Esophagus muscularis mucosa (tissue), 4 donors: ENCODE measurements at regions not wholly inside any gene's neighbourhood (a gene's known extent, or its start where the extent isn't known, plus 50 kb on each side); places are given as distances from the start of the nearest gene placed in this dataset.

Experiments used
- DNase-seq: peaks from one replicate; pipeline ENCODE4 v3.0.0-alpha.2; 2017; ENCODE audit errors: extremely low spot score
- H3K27ac ChIP-seq, 4 donors: fragments of 200-600 bp; sonication (generic); replicated peaks in 1 of 4; 1 replicate in 3 of 4; 2 replicates in 1 of 4; pipeline ENCODE4 v1.5.1; 2016 to 2019; ENCODE audit warnings: mild to moderate bottlenecking in 1 of 4
- H3K27me3 ChIP-seq, 4 donors: fragments of 200-600 bp; sonication (generic); one replicate each; pipeline versions ENCODE4 v1.5.1 to v1.6.0; 2016 to 2019
- H3K36me3 ChIP-seq, 4 donors: fragments of 200-600 bp; sonication (generic); one replicate each; pipeline ENCODE4 v1.5.1; 2016 to 2019
- H3K4me1 ChIP-seq, 4 donors: fragments of 200-600 bp; sonication (generic); one replicate each; pipeline ENCODE4 v1.5.1; 2016 to 2019
- H3K4me3 ChIP-seq, 4 donors: fragments of 200-600 bp; sonication (generic); 1 replicate in 2 of 4; 2 replicates in 2 of 4; pipeline ENCODE4 v1.5.1; 2016 to 2019; ENCODE audit warnings: mild to moderate bottlenecking in 4 of 4, moderate library complexity in 1 of 4
- H3K9me3 ChIP-seq, 4 donors: fragments of 200-600 bp; sonication (generic); 1 replicate in 3 of 4; 2 replicates in 1 of 4; pipeline ENCODE4 v1.5.1; 2016 to 2019
- EP300 ChIP-seq: sonication (generic); formaldehyde crosslinking; IDR thresholded peaks from one replicate; pipeline ENCODE4 v1.6.1; 2017; ENCODE audit warnings: antibody characterized with exemption
- POLR2A ChIP-seq: fragments of 450-650 bp; IDR thresholded peaks from one replicate; pipeline ENCODE4 v1.6.1; 2017; ENCODE audit warnings: antibody characterized with exemption, moderate library complexity, mild to moderate bottlenecking, low read depth
- POLR2AphosphoS5 ChIP-seq, 2 donors: sonication (generic); formaldehyde crosslinking; IDR thresholded peaks; one replicate each; pipeline ENCODE4 v1.6.1; 2017; ENCODE audit warnings: antibody characterized with exemption in 2 of 2
- WGBS: methylation state at CpG from one replicate; pipeline ENCODE4 v1.1.5; 2018; 5-methylcytosine and 5-hydroxymethylcytosine counted together
- intact Hi-C: fragments of 100-400 bp; cut with DNase I; formaldehyde crosslinking; loops from one replicate; pipeline ENCODE4 v1.15.1; 2023
- TF ChIP-seq, protein P1 (sequence below), 3 experiments: fragments of 200-600 bp in 2 of 3; fragments of 450-650 bp in 1 of 3; sonication (generic) in 2 of 3; IDR thresholded peaks; one replicate each; pipeline ENCODE4 v1.5.1; 2017 to 2019; ENCODE audit warnings: antibody characterized with exemption in 3 of 3, mild to moderate bottlenecking in 2 of 3, moderate library complexity in 1 of 3

DNA sequence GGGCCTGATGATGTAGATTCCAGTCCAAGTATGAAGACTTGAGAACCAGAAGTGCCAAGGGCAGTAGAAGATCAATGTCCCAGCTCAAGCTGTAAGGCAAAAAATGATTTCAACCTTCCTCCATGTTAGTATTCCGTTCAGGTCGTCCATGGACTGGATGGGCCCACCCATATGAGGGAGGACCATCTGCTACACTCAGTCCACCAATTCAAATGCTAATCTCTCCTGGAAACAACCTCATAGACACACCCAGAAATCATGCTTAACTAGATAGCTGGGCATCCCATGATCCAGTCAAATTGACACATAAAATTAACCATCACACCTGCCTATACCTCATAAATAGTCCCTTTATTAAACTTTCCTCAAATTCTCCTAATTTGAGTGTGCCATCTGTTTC is 73.3 kb upstream of the NFASC start:
- TF ChIP-seq EP300 (no peak), POLR2A (no peak), POLR2AphosphoS5 (IDR thresholded peaks at IDR 0.05) (no peak)
- TF ChIP-seq, protein P1, sequence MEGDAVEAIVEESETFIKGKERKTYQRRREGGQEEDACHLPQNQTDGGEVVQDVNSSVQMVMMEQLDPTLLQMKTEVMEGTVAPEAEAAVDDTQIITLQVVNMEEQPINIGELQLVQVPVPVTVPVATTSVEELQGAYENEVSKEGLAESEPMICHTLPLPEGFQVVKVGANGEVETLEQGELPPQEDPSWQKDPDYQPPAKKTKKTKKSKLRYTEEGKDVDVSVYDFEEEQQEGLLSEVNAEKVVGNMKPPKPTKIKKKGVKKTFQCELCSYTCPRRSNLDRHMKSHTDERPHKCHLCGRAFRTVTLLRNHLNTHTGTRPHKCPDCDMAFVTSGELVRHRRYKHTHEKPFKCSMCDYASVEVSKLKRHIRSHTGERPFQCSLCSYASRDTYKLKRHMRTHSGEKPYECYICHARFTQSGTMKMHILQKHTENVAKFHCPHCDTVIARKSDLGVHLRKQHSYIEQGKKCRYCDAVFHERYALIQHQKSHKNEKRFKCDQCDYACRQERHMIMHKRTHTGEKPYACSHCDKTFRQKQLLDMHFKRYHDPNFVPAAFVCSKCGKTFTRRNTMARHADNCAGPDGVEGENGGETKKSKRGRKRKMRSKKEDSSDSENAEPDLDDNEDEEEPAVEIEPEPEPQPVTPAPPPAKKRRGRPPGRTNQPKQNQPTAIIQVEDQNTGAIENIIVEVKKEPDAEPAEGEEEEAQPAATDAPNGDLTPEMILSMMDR (IDR thresholded peaks at IDR 0.05): no peak
- no peak for DNase-seq
- 94% methylated on average over 2 of the region's 2 CpGs for WGBS
- no peak overlapping the region for H3K4me3 ChIP-seq
- H3K27me3 ChIP-seq: peaks cover 0 to 4% (median 0%) of the 10 kb centered on the region in 4 donors
- no peaks in the 10 kb centered on the region for H3K36me3 ChIP-seq
- no peaks in the 10 kb centered on the region for H3K9me3 ChIP-seq
- no peaks in the 10 kb centered on the region for H3K4me1 ChIP-seq
- H3K27ac ChIP-seq: no peak overlapping the region
- intact Hi-C loops: no loop called here

DNA sequence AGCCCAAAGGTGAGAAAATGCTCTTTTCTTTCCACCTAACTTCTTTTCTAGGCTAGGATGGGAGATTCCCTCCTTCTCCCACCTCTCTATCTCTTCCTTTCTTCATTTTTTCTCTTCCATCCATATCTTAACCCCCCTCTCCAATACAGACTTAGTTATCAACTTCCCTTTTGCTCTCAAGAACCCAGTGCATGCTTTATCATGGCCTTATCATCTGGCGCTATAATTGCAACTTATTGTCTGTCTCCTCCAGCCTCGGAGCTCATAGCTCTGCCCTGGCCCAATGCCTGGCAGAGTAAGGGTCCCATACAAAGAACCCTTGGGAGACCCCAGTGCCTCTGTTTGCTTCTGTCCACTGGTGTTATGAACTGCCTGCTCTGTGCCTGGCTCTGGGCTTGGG is 71.0 kb upstream of the NFASC start:
- H3K9me3 ChIP-seq: no peaks in the 10 kb centered on the region
- no peak for DNase-seq
- no peak overlapping the region for H3K4me3 ChIP-seq
- 54% methylated on average over 2 of the region's 2 CpGs for WGBS
- peaks cover 0 to 4% (median 0%) of the 10 kb centered on the region in 4 donors for H3K27me3 ChIP-seq
- no peak overlapping the region for H3K27ac ChIP-seq
- intact Hi-C loops: no loop called here
- H3K4me1 ChIP-seq: no peaks in the 10 kb centered on the region
- TF ChIP-seq, protein P1 (IDR thresholded peaks at IDR 0.05): no peak
- TF ChIP-seq EP300 (no peak), POLR2A (no peak), POLR2AphosphoS5 (IDR thresholded peaks at IDR 0.05) (no peak)
- no peaks in the 10 kb centered on the region for H3K36me3 ChIP-seq

DNA sequence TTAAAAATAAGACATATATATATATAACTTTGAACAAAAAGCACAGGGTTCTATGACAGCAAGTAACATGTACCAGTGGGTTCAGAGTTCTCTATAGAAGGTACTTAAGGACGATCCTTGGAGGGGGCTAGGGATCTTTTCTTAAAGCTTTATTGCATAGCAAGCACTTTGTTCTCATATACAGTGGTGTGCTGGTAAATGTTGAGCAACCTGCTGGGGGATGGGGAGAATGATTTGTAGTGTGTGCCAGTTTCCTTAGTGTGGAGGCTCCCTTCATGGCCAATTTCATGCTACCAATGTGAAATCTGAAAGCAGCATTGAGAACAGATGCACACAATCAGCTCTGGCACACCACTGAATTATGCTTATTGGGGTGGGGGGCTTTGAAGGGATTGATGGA is 69.5 kb upstream of the NFASC start:
- H3K9me3 ChIP-seq: no peaks in the 10 kb centered on the region
- intact Hi-C loops: no loop called here
- H3K27me3 ChIP-seq: peaks cover 0 to 4% (median 0%) of the 10 kb centered on the region in 4 donors
- H3K27ac ChIP-seq: no peak overlapping the region
- WGBS: 0% methylated on average over 1 of the region's 1 CpG
- no peak for DNase-seq
- H3K4me1 ChIP-seq: no peaks in the 10 kb centered on the region
- H3K36me3 ChIP-seq: no peaks in the 10 kb centered on the region
- no peak for TF ChIP-seq EP300
- no peak overlapping the region for H3K4me3 ChIP-seq

DNA sequence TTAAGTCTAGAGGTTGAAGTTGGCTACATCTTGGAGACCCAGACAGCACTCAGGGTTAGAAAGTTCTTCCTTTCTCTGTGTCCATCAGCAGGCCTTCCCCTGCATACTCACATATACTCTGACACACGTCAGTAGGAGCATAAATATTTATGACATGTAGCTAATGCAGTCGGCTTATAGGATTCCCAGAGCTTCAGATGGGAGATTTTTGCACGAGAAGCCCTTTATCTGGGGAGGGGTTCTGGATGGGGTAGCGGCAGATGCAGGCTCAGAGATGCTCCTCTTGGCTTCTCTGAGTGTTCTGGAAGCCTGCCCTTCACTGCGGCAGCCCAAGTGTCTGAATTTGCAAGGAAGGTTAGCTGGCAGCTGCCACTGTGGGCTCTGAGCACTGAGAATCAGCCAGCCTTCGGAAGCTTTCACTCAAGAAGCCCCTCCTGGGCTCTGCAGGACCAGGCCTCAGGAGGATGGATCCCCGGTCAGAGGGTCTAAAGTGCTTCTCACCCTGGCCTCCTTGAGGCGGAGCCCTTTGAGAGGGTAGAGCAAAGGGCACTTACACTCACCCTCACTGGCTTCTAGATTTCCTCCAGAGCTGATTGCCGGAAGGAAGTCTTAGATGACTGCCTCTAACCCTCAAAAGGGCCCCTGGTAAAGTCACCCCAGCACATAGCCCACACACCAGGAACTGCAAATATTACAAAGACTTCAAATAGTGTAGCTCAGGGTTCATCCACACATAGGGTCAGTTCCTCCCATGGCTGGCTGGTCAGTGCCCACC is 68.1 kb upstream of the NFASC start:
- TF ChIP-seq POLR2A (no peak), POLR2AphosphoS5 (IDR thresholded peaks at IDR 0.05) (no peak), EP300 (no peak)
- TF ChIP-seq, protein P1 (IDR thresholded peaks at IDR 0.05): no peak
- intact Hi-C loops: no loop called here
- WGBS: 95% methylated on average over 6 of the region's 9 CpGs

DNA sequence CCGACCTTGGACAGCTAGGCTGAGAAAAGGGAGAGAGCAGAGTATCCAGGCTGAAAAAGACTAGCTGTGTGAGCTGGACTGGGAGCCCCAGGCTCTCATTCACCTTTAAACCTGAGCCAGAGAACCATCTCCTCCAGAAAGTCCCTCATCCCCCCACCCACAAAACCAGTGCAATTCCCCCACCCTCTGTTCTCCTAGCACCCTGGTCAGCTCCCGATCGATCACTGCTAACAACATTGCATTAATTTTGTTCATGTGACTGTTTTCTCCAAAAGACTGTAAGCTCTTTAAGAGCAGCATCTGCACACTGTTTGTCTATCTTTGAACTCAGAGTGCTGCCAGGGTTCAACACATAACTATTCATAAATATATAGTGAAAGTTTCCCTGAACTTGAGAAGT is 67.1 kb upstream of the NFASC start:
- Histone ChIP-seq H3K4me1 (peaks cover 6 to 20% (median 13%) of the 10 kb centered on the region in 4 donors), H3K27ac (no peak overlapping the region), H3K36me3 (no peaks in the 10 kb centered on the region), H3K4me3 (no peak overlapping the region), H3K9me3 (no peaks in the 10 kb centered on the region), H3K27me3 (peaks cover 0 to 4% (median 0%) of the 10 kb centered on the region in 4 donors)
- WGBS: 57% methylated on average over 3 of the region's 3 CpGs
- no peak for DNase-seq
- no peak for TF ChIP-seq POLR2AphosphoS5 (IDR thresholded peaks at IDR 0.05)
- no peak for TF ChIP-seq POLR2A
- no peak for TF ChIP-seq EP300
- TF ChIP-seq, protein P1 (IDR thresholded peaks at IDR 0.05): no peak
- intact Hi-C loops: no loop called here

More for the DNA sequence above, 68.1 kb upstream of the NFASC start:
- Histone ChIP-seq H3K27me3 (peaks cover 0 to 4% (median 0%) of the 10 kb centered on the region in 4 donors), H3K4me1 (peaks cover 5 to 10% (median 9%) of the 10 kb centered on the region in 4 donors), H3K9me3 (no peaks in the 10 kb centered on the region), H3K27ac (no peak overlapping the region), H3K36me3 (no peaks in the 10 kb centered on the region), H3K4me3 (no peak overlapping the region)
- DNase-seq: no peak
